ENCODE measurements at regions not wholly inside any gene's neighbourhood (a gene's known extent, or its start where the extent isn't known, plus 50 kb on each side); places are given as distances from the start of the nearest gene placed in this dataset.

DNA sequence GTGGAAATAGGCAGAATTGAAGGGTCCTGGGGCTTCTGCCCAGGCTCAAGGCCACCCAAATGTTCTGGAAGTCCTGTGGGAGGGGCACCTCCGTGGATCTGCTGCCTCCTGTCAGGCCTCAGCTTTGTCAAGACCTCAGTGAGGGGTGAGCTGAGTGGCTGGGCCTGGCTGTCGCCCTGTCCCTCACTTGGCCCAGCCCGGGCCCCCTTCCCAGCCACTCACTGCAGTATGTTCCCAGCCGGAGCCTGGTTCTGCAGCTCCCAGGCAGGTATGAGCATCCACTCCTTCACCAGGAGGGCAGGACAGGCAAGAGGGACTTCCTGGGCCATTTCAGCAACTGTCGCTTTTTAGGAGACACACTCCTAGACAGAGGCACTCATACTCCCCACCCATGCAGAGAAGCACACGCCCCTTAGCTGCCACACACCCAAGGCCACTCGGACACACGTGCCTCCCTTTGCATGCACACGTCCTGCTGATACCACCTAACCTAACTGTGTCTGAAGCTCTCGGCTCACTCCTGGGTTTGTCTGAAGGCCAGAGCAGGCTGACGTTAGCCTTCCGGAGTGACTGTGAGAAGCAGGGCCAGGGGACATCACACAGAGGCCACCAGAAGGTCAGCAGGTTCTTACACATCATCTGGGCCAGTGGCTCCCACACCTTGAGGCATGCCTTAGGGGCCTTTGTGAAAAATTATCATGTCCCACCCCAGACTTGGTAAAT, 72.2 kb upstream of the COL13A1 start:
- intact Hi-C loops (cut with DNase I) = no loop called here
- H3K4me3 ChIP-seq = no peak overlapping the region
- no peak overlapping the region for H3K27ac ChIP-seq
- no peaks in the 10 kb centered on the region for H3K36me3 ChIP-seq (replicated peaks in 1 of 2; ENCODE audit: insufficient read depth in 1 of 2, low read depth in 2 of 2)
- ATAC-seq (no peak), DNase-seq (no peak)
- 68 to 83% methylated on average over 5 to 11 of the region's 12 CpGs for WGBS, 2 donors
- no peaks in the 10 kb centered on the region for H3K9me3 ChIP-seq
- no peaks in the 10 kb centered on the region for H3K27me3 ChIP-seq
- no peaks in the 10 kb centered on the region for H3K4me1 ChIP-seq
- no peak for TF ChIP-seq CTCF (IDR thresholded peaks at IDR 0.05)
- TF ChIP-seq POLR2A (IDR thresholded peaks at IDR 0.05) = no peak

- no peaks in the 10 kb centered on the region for H3K9me3 ChIP-seq
- no peak for TF ChIP-seq POLR2A (IDR thresholded peaks at IDR 0.05)
- no peak for TF ChIP-seq CTCF (IDR thresholded peaks at IDR 0.05)
- no peak overlapping the region for H3K27ac ChIP-seq
- 76% methylated on average over 15 to 16 of the region's 16 CpGs for WGBS, 2 donors
- intact Hi-C loops (cut with DNase I) = no loop called here
- no peaks in the 10 kb centered on the region for H3K27me3 ChIP-seq
- no peak overlapping the region for H3K4me3 ChIP-seq
- no peak for DNase-seq
- no peaks in the 10 kb centered on the region for H3K36me3 ChIP-seq (replicated peaks in 1 of 2; ENCODE audit: insufficient read depth in 1 of 2, low read depth in 2 of 2)
- no peaks in the 10 kb centered on the region for H3K4me1 ChIP-seq
- no peak for ATAC-seq
These were observed 71.2 kb upstream of the COL13A1 start for GRCh38 chr10:69730251-69731156.

DNA sequence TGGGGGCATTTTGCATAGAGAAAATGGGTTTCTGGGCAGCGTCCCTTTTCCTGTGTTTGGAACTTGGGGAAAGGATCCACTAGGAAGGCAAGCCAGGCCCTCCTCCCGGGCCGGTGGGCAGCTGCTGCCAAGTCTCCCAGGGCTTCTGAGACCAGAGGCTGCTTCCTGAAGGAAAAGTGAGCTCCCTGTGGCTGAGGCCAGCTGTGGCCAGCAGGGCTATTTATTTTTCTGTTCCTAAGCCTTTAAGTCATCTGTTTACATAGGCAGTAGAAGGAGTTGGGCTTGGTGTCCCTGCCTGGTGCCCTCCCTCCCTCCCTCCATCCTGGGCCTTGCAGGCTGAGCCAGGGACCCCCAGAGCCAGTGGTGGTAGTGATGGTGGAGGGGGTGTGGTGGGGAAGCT, 70.5 kb upstream of the COL13A1 start:
- no peak for TF ChIP-seq CTCF (IDR thresholded peaks at IDR 0.05)
- TF ChIP-seq POLR2A (IDR thresholded peaks at IDR 0.05) = no peak

GRCh38 chr10:69731698-69732097, 70.0 kb upstream of the COL13A1 start:
- H3K9me3 ChIP-seq = no peaks in the 10 kb centered on the region
- no peak for DNase-seq
- H3K27me3 ChIP-seq = no peaks in the 10 kb centered on the region
- H3K36me3 ChIP-seq (replicated peaks in 1 of 2; ENCODE audit: insufficient read depth in 1 of 2, low read depth in 2 of 2) = no peaks in the 10 kb centered on the region
- no peaks in the 10 kb centered on the region for H3K4me1 ChIP-seq
- no peak for ATAC-seq
- intact Hi-C loops (cut with DNase I) = no loop called here
- no peak overlapping the region for H3K27ac ChIP-seq
- H3K4me3 ChIP-seq = no peak overlapping the region
- WGBS, 2 donors = 86 to 89% methylated on average over 7 of the region's 8 CpGs
- no peak for TF ChIP-seq CTCF (IDR thresholded peaks at IDR 0.05)
- TF ChIP-seq POLR2A (IDR thresholded peaks at IDR 0.05) = no peak

More for the DNA sequence above, 70.5 kb upstream of the COL13A1 start:
- no peaks in the 10 kb centered on the region for H3K4me1 ChIP-seq
- WGBS, 2 donors = 43 to 71% methylated on average over 3 of the region's 3 CpGs
- H3K9me3 ChIP-seq = no peaks in the 10 kb centered on the region
- ATAC-seq = no peak
- no peaks in the 10 kb centered on the region for H3K36me3 ChIP-seq (replicated peaks in 1 of 2; ENCODE audit: insufficient read depth in 1 of 2, low read depth in 2 of 2)
- H3K27ac ChIP-seq = no peak overlapping the region
- no peaks in the 10 kb centered on the region for H3K27me3 ChIP-seq
- intact Hi-C loops (cut with DNase I) = no loop called here
- H3K4me3 ChIP-seq = no peak overlapping the region
- DNase-seq = no peak
